Upper lobe of left lung (tissue), 6 donors: ENCODE measurements at regions not wholly inside any gene's neighbourhood (a gene's known extent, or its start where the extent isn't known, plus 50 kb on each side); places are given as distances from the start of the nearest gene placed in this dataset.

Experiments used
- ATAC-seq, 2 donors: fragments of 200-7000 bp; cut with Tn5 transposase; one replicate each; pipeline ENCODE4 v1.9.1; 2022; ENCODE audit warnings: mild to moderate bottlenecking in 2 of 2, moderate library complexity in 2 of 2; ENCODE audit not compliant: low FRiP score in 2 of 2
- DNase-seq, 2 donors: peaks; one replicate each; pipeline ENCODE4 v3.0.0-alpha.2; 2019 to 2020
- H3K27ac ChIP-seq, 4 donors: fragments of 200-600 bp; sonication (generic); one replicate each; pipeline ENCODE4 v1.5.1; 2016 to 2019
- H3K27me3 ChIP-seq, 4 donors: fragments of 200-600 bp; sonication (generic); one replicate each; pipeline ENCODE4 v1.5.1; 2017 to 2019
- H3K36me3 ChIP-seq, 4 donors: fragments of 200-600 bp; sonication (generic); one replicate each; pipeline ENCODE4 v1.5.1; 2016 to 2019
- H3K4me1 ChIP-seq, 4 donors: fragments of 200-600 bp; sonication (generic); one replicate each; pipeline ENCODE4 v1.5.1; 2018 to 2019
- H3K4me3 ChIP-seq, 4 donors: fragments of 200-600 bp; sonication (generic); one replicate each; pipeline ENCODE4 v1.5.1; 2017 to 2019; ENCODE audit warnings: mild to moderate bottlenecking in 2 of 4, moderate library complexity in 1 of 4
- H3K9me3 ChIP-seq, 4 donors: fragments of 200-600 bp; sonication (generic); one replicate each; pipeline ENCODE4 v1.5.1; 2018 to 2019
- CTCF ChIP-seq, 6 experiments: fragments of 450-650 bp in 4 of 6; fragments of 200-600 bp in 2 of 6; sonication (generic) in 2 of 6; IDR thresholded peaks; one replicate each; pipeline ENCODE4 v1.5.1; 2016 to 2019; ENCODE audit warnings: antibody characterized with exemption in 6 of 6
- EP300 ChIP-seq, 4 donors: sonication (generic); formaldehyde crosslinking; IDR thresholded peaks; one replicate each; pipeline ENCODE4 v1.5.1; 2017; ENCODE audit warnings: antibody characterized with exemption in 4 of 4, control low read depth in 2 of 4
- POLR2A ChIP-seq, 4 donors: fragments of 450-650 bp; IDR thresholded peaks; one replicate each; pipeline ENCODE4 v1.5.1; 2016 to 2017; ENCODE audit warnings: antibody characterized with exemption in 4 of 4, mild to moderate bottlenecking in 2 of 4
- POLR2AphosphoS5 ChIP-seq, 2 donors: sonication (generic); formaldehyde crosslinking; IDR thresholded peaks; one replicate each; pipeline ENCODE4 v1.5.1; 2017; ENCODE audit warnings: antibody characterized with exemption in 2 of 2
- whole genome bisulfite sequencing, 2 donors: methylation state at CpG; one replicate each; pipeline ENCODE4 v1.1.5; 2017 to 2018; 5-methylcytosine and 5-hydroxymethylcytosine counted together
- donor health status: DM: no; HTN: no; CAD: no; lungs with moderate emphysema.
- donor health status: DM: no; HTN: yes; CAD: no; lungs with severe emphysema.

- TF ChIP-seq EP300 (IDR thresholded peaks at IDR 0.05) (no peak), POLR2A (IDR thresholded peaks at IDR 0.05) (no peak), POLR2AphosphoS5 (IDR thresholded peaks at IDR 0.05) (no peak), CTCF (IDR thresholded peaks at IDR 0.05) (no peak)
- no peak overlapping the region for H3K4me3 ChIP-seq
- no peak for DNase-seq
- no peaks in the 10 kb centered on the region for H3K9me3 ChIP-seq
- 90 to 96% methylated on average over 3 of the region's 3 CpGs for WGBS, 2 donors
- ATAC-seq = no peak
- no peak overlapping the region for H3K27ac ChIP-seq
- H3K4me1 ChIP-seq = no peaks in the 10 kb centered on the region
- no peaks in the 10 kb centered on the region for H3K27me3 ChIP-seq
- no peaks in the 10 kb centered on the region for H3K36me3 ChIP-seq
Observed at GRCh38 chr2:16171425-16171920, 231.1 kb downstream of the MYCN start.

GRCh38 chr2:16170675-16171424 is 230.5 kb downstream of the MYCN start:
- no peaks in the 10 kb centered on the region for H3K9me3 ChIP-seq
- no peak for DNase-seq
- no peaks in the 10 kb centered on the region for H3K27me3 ChIP-seq
- no peak for TF ChIP-seq EP300 (IDR thresholded peaks at IDR 0.05)
- TF ChIP-seq CTCF (IDR thresholded peaks at IDR 0.05) = no peak
- no peak for TF ChIP-seq POLR2A (IDR thresholded peaks at IDR 0.05)
- no peak for TF ChIP-seq POLR2AphosphoS5 (IDR thresholded peaks at IDR 0.05)
- no peak for ATAC-seq
- WGBS, 2 donors = 87% methylated on average over 8 to 9 of the region's 9 CpGs
- H3K4me3 ChIP-seq = no peak overlapping the region
- no peaks in the 10 kb centered on the region for H3K36me3 ChIP-seq
- no peaks in the 10 kb centered on the region for H3K4me1 ChIP-seq
- H3K27ac ChIP-seq = no peak overlapping the region

- DNase-seq (no peak), ATAC-seq (no peak)
- H3K36me3 ChIP-seq = no peaks in the 10 kb centered on the region
- no peak for TF ChIP-seq EP300 (IDR thresholded peaks at IDR 0.05)
- 81 to 84% methylated on average over 8 of the region's 8 CpGs for WGBS, 2 donors
- H3K4me3 ChIP-seq = no peak overlapping the region
- no peaks in the 10 kb centered on the region for H3K27me3 ChIP-seq
- H3K4me1 ChIP-seq = no peaks in the 10 kb centered on the region
- no peak overlapping the region for H3K27ac ChIP-seq
- H3K9me3 ChIP-seq = no peaks in the 10 kb centered on the region
Observed at GRCh38 chr2:16169381-16169960, 229.1 kb downstream of the MYCN start.

- H3K4me1 ChIP-seq = no peaks in the 10 kb centered on the region
- H3K4me3 ChIP-seq = no peak overlapping the region
- no peaks in the 10 kb centered on the region for H3K9me3 ChIP-seq
- no peaks in the 10 kb centered on the region for H3K36me3 ChIP-seq
- no peaks in the 10 kb centered on the region for H3K27me3 ChIP-seq
- DNase-seq (no peak), ATAC-seq (no peak)
- TF ChIP-seq POLR2AphosphoS5 (IDR thresholded peaks at IDR 0.05) (no peak), EP300 (IDR thresholded peaks at IDR 0.05) (no peak), POLR2A (IDR thresholded peaks at IDR 0.05) (no peak), CTCF (IDR thresholded peaks at IDR 0.05) (no peak)
- WGBS, 2 donors = 85 to 90% methylated on average over 24 of the region's 24 CpGs
- no peak overlapping the region for H3K27ac ChIP-seq
Observed at GRCh38 chr2:16168506-16169264, 228.3 kb downstream of the MYCN start.

- Histone ChIP-seq H3K36me3 (no peaks in the 10 kb centered on the region), H3K27me3 (no peaks in the 10 kb centered on the region), H3K4me1 (no peaks in the 10 kb centered on the region), H3K4me3 (no peak overlapping the region), H3K27ac (no peak overlapping the region), H3K9me3 (no peaks in the 10 kb centered on the region)
- ATAC-seq (no peak), DNase-seq (no peak)
- no peak for TF ChIP-seq CTCF (IDR thresholded peaks at IDR 0.05)
- no peak for TF ChIP-seq POLR2A (IDR thresholded peaks at IDR 0.05)
- TF ChIP-seq EP300 (IDR thresholded peaks at IDR 0.05) = no peak
- no peak for TF ChIP-seq POLR2AphosphoS5 (IDR thresholded peaks at IDR 0.05)
- WGBS, 2 donors = 90 to 94% methylated on average over 7 of the region's 7 CpGs
Observed at GRCh38 chr2:16167870-16168426, 227.6 kb downstream of the MYCN start.
